GM12878 (cell line): ENCODE measurements at regions not wholly inside any gene's neighbourhood (a gene's known extent, or its start where the extent isn't known, plus 50 kb on each side); places are given as distances from the start of the nearest gene placed in this dataset.

Experiments
- CTCF ChIP-seq, 3 experiments: IDR thresholded peaks in 2 of 3; conservative IDR thresholded peaks in 1 of 3; 2 replicates each; pipeline ENCODE4 v1.5.1; 2011; ENCODE audit warnings: low read depth in 3 of 3, low read length in 3 of 3, mild to moderate bottlenecking in 3 of 3, control low read depth in 2 of 3, moderate library complexity in 2 of 3, inconsistent platforms in 1 of 3, mixed read lengths in 1 of 3; ENCODE audit not compliant: control insufficient read depth in 2 of 3, insufficient read depth in 1 of 3; ENCODE audit errors: extremely low read depth in 1 of 3
- IRF3 ChIP-seq: fragments of 450-650 bp; IDR thresholded peaks from 2 replicates; pipeline ENCODE4 v1.6.1; 2014; ENCODE audit warnings: mild to moderate bottlenecking
- JUND ChIP-seq: IDR thresholded peaks from 2 replicates; pipeline ENCODE4 v1.6.1; 2012; ENCODE audit warnings: low read depth, mild to moderate bottlenecking, low read length, improper control_type of control experiment, moderate library complexity
- MAX ChIP-seq: IDR thresholded peaks from 2 replicates; pipeline ENCODE4 v1.6.1; 2012; ENCODE audit warnings: low read depth, low read length, improper control_type of control experiment
- NBN ChIP-seq: fragments of 450-650 bp; IDR thresholded peaks from 2 replicates; pipeline ENCODE4 v1.6.1; 2016
- POLR2A ChIP-seq: IDR thresholded peaks from 2 replicates; pipeline ENCODE4 v1.6.1; 2011; ENCODE audit warnings: low read depth, mild to moderate bottlenecking, low read length
- RAD21 ChIP-seq: IDR thresholded peaks from 2 replicates; pipeline ENCODE4 v1.6.1; 2011; ENCODE audit warnings: mild to moderate bottlenecking, low read depth, low read length, moderate library complexity; ENCODE audit not compliant: insufficient read depth
- SPI1 ChIP-seq: IDR thresholded peaks from 2 replicates; pipeline ENCODE4 v1.6.1; 2011; ENCODE audit warnings: low read depth, mild to moderate bottlenecking, low read length, moderate library complexity, borderline replicate concordance; ENCODE audit not compliant: insufficient read depth
- STAT1 ChIP-seq: fragments of 450-650 bp; conservative IDR thresholded peaks from 2 replicates; pipeline ENCODE4 v1.6.1; 2014; ENCODE audit warnings: antibody characterized with exemption, mild to moderate bottlenecking
- TAF1 ChIP-seq: IDR thresholded peaks from 2 replicates; pipeline ENCODE4 v1.6.1; 2011; ENCODE audit warnings: mild to moderate bottlenecking, low read depth, low read length, borderline replicate concordance

- TF ChIP-seq IRF3 (no peak), MAX (no peak), SPI1 (no peak), STAT1 (no peak), CTCF (IDR thresholded peaks at IDR 0.05 in 2 of 3, conservative IDR thresholded peaks at IDR 0.05 in 1 of 3; ENCODE audit: control insufficient read depth in 2 of 3, extremely low read depth in 1 of 3, insufficient read depth in 1 of 3, low read depth in 3 of 3, low read length in 3 of 3) (no peak), RAD21 (no peak), NBN (no peak), JUND (no peak), POLR2A (no peak), TAF1 (no peak)
Measured at GRCh38 chr16:35637683-35638082, 2178.3 kb downstream of the TP53TG3F start.
